C4-2B (cell line): ENCODE measurements at regions not wholly inside any gene's neighbourhood (a gene's known extent, or its start where the extent isn't known, plus 50 kb on each side); places are given as distances from the start of the nearest gene placed in this dataset.

Experiments
- H3K27ac ChIP-seq: fragments of 450-650 bp; 2 replicates; pipeline ENCODE4 v1.5.1; 2017
- ZFX ChIP-seq: fragments of 450-650 bp; IDR thresholded peaks from 2 replicates; pipeline ENCODE4 v1.6.1; 2017
- TF ChIP-seq, protein P1 (sequence below): fragments of 450-650 bp; conservative IDR thresholded peaks from 2 replicates; pipeline ENCODE4 v1.5.1; 2017; ENCODE audit warnings: mild to moderate bottlenecking

DNA sequence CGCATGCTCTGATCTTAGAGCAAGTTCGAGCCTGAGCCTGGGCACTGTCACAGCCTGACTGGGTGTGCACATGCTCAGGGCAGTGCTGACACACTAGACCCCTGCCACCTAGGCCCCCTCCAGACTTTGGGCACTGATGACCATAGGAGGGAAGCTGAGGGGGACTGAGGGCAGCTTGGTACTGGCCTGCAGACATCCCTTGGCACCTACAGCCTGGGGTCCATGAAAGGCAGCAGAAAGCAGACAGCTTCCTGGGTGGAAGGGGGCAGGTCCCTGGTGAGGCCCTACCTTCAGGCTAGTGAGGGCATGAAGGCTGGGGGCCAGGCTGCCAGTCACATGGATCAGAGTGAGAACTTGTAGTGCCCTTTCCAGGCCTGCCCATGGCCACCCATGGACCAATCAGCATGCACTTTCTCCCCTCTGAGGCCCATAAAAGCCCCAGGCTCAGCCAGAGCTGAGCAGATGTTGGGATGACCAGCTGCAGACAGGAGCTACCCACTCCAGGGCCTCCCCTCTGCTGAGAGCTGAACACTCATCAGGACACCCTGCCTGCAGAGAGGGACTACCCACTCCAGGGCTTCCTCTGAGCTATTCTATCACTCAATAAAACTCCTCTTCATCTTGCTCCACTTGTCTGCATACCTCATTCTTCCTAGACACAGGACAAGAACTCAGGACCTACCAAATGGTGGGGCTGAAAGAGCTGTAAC, 680.8 kb downstream of the MATN1 start:
- no peak for TF ChIP-seq ZFX
- TF ChIP-seq, protein P1, sequence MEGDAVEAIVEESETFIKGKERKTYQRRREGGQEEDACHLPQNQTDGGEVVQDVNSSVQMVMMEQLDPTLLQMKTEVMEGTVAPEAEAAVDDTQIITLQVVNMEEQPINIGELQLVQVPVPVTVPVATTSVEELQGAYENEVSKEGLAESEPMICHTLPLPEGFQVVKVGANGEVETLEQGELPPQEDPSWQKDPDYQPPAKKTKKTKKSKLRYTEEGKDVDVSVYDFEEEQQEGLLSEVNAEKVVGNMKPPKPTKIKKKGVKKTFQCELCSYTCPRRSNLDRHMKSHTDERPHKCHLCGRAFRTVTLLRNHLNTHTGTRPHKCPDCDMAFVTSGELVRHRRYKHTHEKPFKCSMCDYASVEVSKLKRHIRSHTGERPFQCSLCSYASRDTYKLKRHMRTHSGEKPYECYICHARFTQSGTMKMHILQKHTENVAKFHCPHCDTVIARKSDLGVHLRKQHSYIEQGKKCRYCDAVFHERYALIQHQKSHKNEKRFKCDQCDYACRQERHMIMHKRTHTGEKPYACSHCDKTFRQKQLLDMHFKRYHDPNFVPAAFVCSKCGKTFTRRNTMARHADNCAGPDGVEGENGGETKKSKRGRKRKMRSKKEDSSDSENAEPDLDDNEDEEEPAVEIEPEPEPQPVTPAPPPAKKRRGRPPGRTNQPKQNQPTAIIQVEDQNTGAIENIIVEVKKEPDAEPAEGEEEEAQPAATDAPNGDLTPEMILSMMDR = no peak
- no peak overlapping the region for H3K27ac ChIP-seq

- no peak for TF ChIP-seq ZFX
- TF ChIP-seq, protein P1 = no peak
- no peak overlapping the region for H3K27ac ChIP-seq
Observed at GRCh38 chr1:30041741-30042437, 681.5 kb downstream of the MATN1 start.

- no peak for TF ChIP-seq ZFX
- TF ChIP-seq, protein P1 = no peak
- H3K27ac ChIP-seq = no peak overlapping the region
Observed at GRCh38 chr1:30040081-30041019, 683.0 kb downstream of the MATN1 start.

DNA sequence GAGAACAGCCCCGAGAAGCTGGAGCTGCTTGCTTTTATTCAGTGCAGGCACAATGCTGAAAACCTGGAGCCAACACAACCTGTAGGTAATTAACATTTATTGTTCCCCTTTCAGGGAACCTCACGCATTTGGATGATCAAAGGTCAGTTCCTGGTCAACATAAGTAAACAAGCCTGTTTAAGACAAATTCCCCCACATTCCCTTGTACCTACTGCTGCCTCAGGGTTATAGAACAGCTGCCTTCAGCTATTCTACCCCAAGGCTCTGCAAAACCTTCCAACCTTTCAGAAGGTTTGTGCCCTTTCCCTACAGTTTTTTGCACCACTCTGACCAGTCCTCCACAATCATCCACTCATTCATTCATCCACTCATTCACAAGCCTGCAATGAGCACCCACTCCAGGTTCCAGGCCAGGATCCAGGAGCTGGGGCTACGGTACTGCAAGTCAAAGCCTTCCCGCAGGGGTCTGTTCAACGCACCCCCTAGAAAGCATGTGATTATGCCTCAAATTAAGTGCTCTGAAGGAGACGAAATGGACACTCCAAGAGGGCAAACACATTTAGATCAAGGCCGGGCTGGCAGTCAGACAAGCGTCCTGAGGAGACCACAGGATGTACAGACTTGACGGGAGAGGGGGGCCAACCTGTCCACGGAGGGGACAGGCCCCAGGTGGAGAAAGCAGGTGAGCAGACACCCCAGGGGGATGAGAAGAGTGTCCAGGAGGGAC, 683.9 kb downstream of the MATN1 start:
- TF ChIP-seq ZFX = no peak
- TF ChIP-seq, protein P1 = no peak
- no peak overlapping the region for H3K27ac ChIP-seq

GRCh38 chr1:30038134-30039025, 685.0 kb downstream of the MATN1 start:
- TF ChIP-seq, protein P1 = no peak
- no peak for TF ChIP-seq ZFX

More at GRCh38 chr1:30038134-30039025, 685.0 kb downstream of the MATN1 start:
- H3K27ac ChIP-seq = no peak overlapping the region
